GM19452 (cell line): ENCODE measurements at regions not wholly inside any gene's neighbourhood (a gene's known extent, or its start where the extent isn't known, plus 50 kb on each side); places are given as distances from the start of the nearest gene placed in this dataset.
"Not testable (repeated sequence)": the region's sequence is repeated elsewhere in the genome, so short reads cannot be mapped to it uniquely, and the experiment has no call there.

Experiments
- ATAC-seq: cut with Tn5 transposase; IDR thresholded peaks from one replicate; pipeline ENCODE4 v1.9.1; 2021; ENCODE audit not compliant: unreplicated experiment

- ATAC-seq: no peak
Measured at GRCh38 chr6:166705069-166705468, 78.0 kb upstream of the RPS6KA2 start.

- ATAC-seq: no peak
Measured at GRCh38 chr6:166704171-166704570, 77.1 kb upstream of the RPS6KA2 start.

GRCh38 chr6:166703149-166703710 lies 76.2 kb upstream of the RPS6KA2 start:
- ATAC-seq: no peak

GRCh38 chr6:166701424-166701823 lies 74.4 kb upstream of the RPS6KA2 start:
- not testable (repeated sequence) for ATAC-seq

- not testable (repeated sequence) for ATAC-seq
Measured at GRCh38 chr6:166700871-166701270, 73.8 kb upstream of the RPS6KA2 start.

GRCh38 chr6:166697113-166697512 lies 70.1 kb upstream of the RPS6KA2 start:
- ATAC-seq: no peak

- no peak for ATAC-seq
Measured at GRCh38 chr6:166693880-166694279, 66.8 kb upstream of the RPS6KA2 start.

GRCh38 chr6:166692723-166693302 lies 65.8 kb upstream of the RPS6KA2 start:
- no peak for ATAC-seq

GRCh38 chr6:166691746-166692145 lies 64.7 kb upstream of the RPS6KA2 start:
- ATAC-seq: no peak

- no peak for ATAC-seq
Measured at GRCh38 chr6:166691199-166691598, 64.1 kb upstream of the RPS6KA2 start.

- no peak for ATAC-seq
Measured at GRCh38 chr6:166689687-166690086, 62.6 kb upstream of the RPS6KA2 start.

- no peak for ATAC-seq
Measured at GRCh38 chr6:166688901-166689300, 61.9 kb upstream of the RPS6KA2 start.

- ATAC-seq: no peak
Measured at GRCh38 chr6:166687879-166688205, 60.8 kb upstream of the RPS6KA2 start.

- ATAC-seq: no peak
Measured at GRCh38 chr6:166687070-166687878, 60.2 kb upstream of the RPS6KA2 start.

GRCh38 chr6:166686317-166686716 lies 59.3 kb upstream of the RPS6KA2 start:
- ATAC-seq: no peak

GRCh38 chr6:166684866-166685265 lies 57.8 kb upstream of the RPS6KA2 start:
- no peak for ATAC-seq

- no peak for ATAC-seq
Measured at GRCh38 chr6:166684170-166684569, 57.1 kb upstream of the RPS6KA2 start.

- no peak for ATAC-seq
Measured at GRCh38 chr6:166683477-166683876, 56.4 kb upstream of the RPS6KA2 start.

GRCh38 chr6:166679566-166679965 lies 52.5 kb upstream of the RPS6KA2 start:
- no peak for ATAC-seq

GRCh38 chr6:166678426-166678825 lies 51.4 kb upstream of the RPS6KA2 start:
- ATAC-seq: no peak

GRCh38 chr6:166677941-166678340 lies 50.9 kb upstream of the RPS6KA2 start:
- ATAC-seq: no peak
